H1 (cell line): ENCODE measurements at regions not wholly inside any gene's neighbourhood (a gene's known extent, or its start where the extent isn't known, plus 50 kb on each side); places are given as distances from the start of the nearest gene placed in this dataset.

Source experiments
- CTCF ChIA-PET: fragments of 300-600 bp; sonication (Branson Sonifier 250); formaldehyde crosslinking; loops from one replicate; lab custom pipeline; 2021; ENCODE audit not compliant: partially characterized antibody; lab: Charles Lee
- POLR2A ChIA-PET: fragments of 300-600 bp; sonication (Branson Sonifier 250); formaldehyde crosslinking; loops from one replicate; lab custom pipeline; 2021; ENCODE audit warnings: inconsistent platforms; ENCODE audit not compliant: partially characterized antibody; lab: Charles Lee
- DNase-seq, 2 experiments: peaks; one replicate each; pipeline versions ENCODE4 v3.0.0 to v3.0.0-alpha.2; 2010 to 2022; ENCODE audit warnings: low spot score in 2 of 2, low read depth in 1 of 2, mixed read lengths in 1 of 2
- FAIRE-seq: peaks from 2 replicates; lab custom pipeline; 2011; peaks lifted over from hg19 to GRCh38; lab: Jason Lieb, UNC
- H2AFZ ChIP-seq: 2 replicates; pipeline ENCODE4 v1.8.1; 2012; ENCODE audit warnings: low read length, inconsistent platforms
- H2AK5ac ChIP-seq: 2 replicates; pipeline ENCODE4 v1.6.1; 2013; ENCODE audit warnings: low read depth, low read length
- H2BK120ac ChIP-seq: replicated peaks from 2 replicates; pipeline ENCODE3; 2013; ENCODE audit warnings: low read depth, low read length, inconsistent platforms
- H2BK12ac ChIP-seq: 2 replicates; pipeline ENCODE4 v1.6.1; 2013; ENCODE audit warnings: low read depth, low read length
- H2BK15ac ChIP-seq: 2 replicates; pipeline ENCODE4 v1.6.1; 2013; ENCODE audit warnings: low read length
- H2BK20ac ChIP-seq: 2 replicates; pipeline ENCODE4 v1.6.1; 2013; ENCODE audit warnings: low read length
- H2BK5ac ChIP-seq: 2 replicates; pipeline ENCODE4 v1.6.1; 2013; ENCODE audit warnings: low read depth, low read length
- H3K14ac ChIP-seq: 2 replicates; pipeline ENCODE4 v1.6.1; 2013; ENCODE audit warnings: inconsistent platforms; ENCODE audit not compliant: insufficient read length
- H3K18ac ChIP-seq: 2 replicates; pipeline ENCODE4 v1.6.1; 2013; ENCODE audit warnings: low read length; ENCODE audit errors: extremely low read depth
- H3K23ac ChIP-seq: 2 replicates; pipeline ENCODE4 v1.6.1; 2013; ENCODE audit warnings: inconsistent platforms; ENCODE audit not compliant: insufficient read length
- H3K23me2 ChIP-seq: 2 replicates; pipeline ENCODE4 v1.6.1; 2013; ENCODE audit warnings: low read depth, low read length
- H3K27ac ChIP-seq: 2 replicates; pipeline ENCODE4 v1.6.1; 2011; ENCODE audit warnings: low read depth, low read length, inconsistent platforms
- H3K27me3 ChIP-seq, 4 experiments: replicated peaks in 1 of 4; 1 replicate in 1 of 4; 2 replicates in 3 of 4; pipeline versions ENCODE4 v1.6.1 to v1.8.1; 2011 to 2013; ENCODE audit warnings: low read length in 3 of 4, mild to moderate bottlenecking in 3 of 4, inconsistent platforms in 2 of 4, mixed read lengths in 2 of 4, moderate library complexity in 1 of 4; ENCODE audit not compliant: control insufficient read depth in 3 of 4, insufficient read depth in 3 of 4; ENCODE audit errors: extremely low read depth in 1 of 4
- H3K36me3 ChIP-seq, 4 experiments: 2 replicates each; pipeline versions ENCODE4 v1.6.1 to v1.8.1; 2011 to 2013; ENCODE audit warnings: mild to moderate bottlenecking in 4 of 4, low read length in 3 of 4, moderate library complexity in 2 of 4, control low read depth in 1 of 4, inconsistent platforms in 1 of 4; ENCODE audit not compliant: insufficient read depth in 4 of 4, control insufficient read depth in 2 of 4
- H3K4ac ChIP-seq: replicated peaks from 2 replicates; pipeline ENCODE3; 2013; ENCODE audit warnings: low read length, low read depth, mixed read lengths, inconsistent platforms; ENCODE audit not compliant: insufficient read length
- H3K4me1 ChIP-seq, 4 experiments: replicated peaks in 1 of 4; 1 replicate in 1 of 4; 2 replicates in 3 of 4; pipeline versions ENCODE4 v1.6.1 to v1.8.1; 2011 to 2013; ENCODE audit warnings: low read length in 3 of 4, inconsistent platforms in 2 of 4, mixed read lengths in 1 of 4; ENCODE audit not compliant: insufficient read depth in 4 of 4, control insufficient read depth in 3 of 4
- H3K4me2 ChIP-seq, 2 experiments: 2 replicates each; pipeline versions ENCODE4 v1.6.1 to v1.8.1; 2011 to 2013; ENCODE audit warnings: low read depth in 2 of 2, low read length in 2 of 2, control low read depth in 1 of 2, inconsistent platforms in 1 of 2, mild to moderate bottlenecking in 1 of 2; ENCODE audit not compliant: insufficient read depth in 1 of 2
- H3K4me3 ChIP-seq, 4 experiments: fragments of 200-600, 300-600 bp in 1 of 4; sonication (generic), shearing (Covaris generic), sonication (Bioruptor Twin) in 1 of 4; 2 replicates each; pipeline versions ENCODE4 v1.5.1 to v1.8.1; 2011 to 2016; ENCODE audit warnings: low read length in 4 of 4, low read depth in 3 of 4, control low read depth in 2 of 4, inconsistent platforms in 2 of 4, mild to moderate bottlenecking in 2 of 4, mixed read lengths in 1 of 4, moderate library complexity in 1 of 4; ENCODE audit not compliant: insufficient read depth in 2 of 4; ENCODE audit errors: extremely low read depth in 1 of 4
- H3K56ac ChIP-seq: replicated peaks from 2 replicates; pipeline ENCODE3; 2013; ENCODE audit warnings: low read depth, mild to moderate bottlenecking, mixed read lengths, low read length, inconsistent platforms; ENCODE audit not compliant: insufficient read length
- H3K79me1 ChIP-seq: 2 replicates; pipeline ENCODE4 v1.6.1; 2013; ENCODE audit warnings: low read depth, low read length, control low read depth
- H3K79me2 ChIP-seq, 2 experiments: 2 replicates each; pipeline versions ENCODE4 v1.6.1 to v1.8.1; 2012 to 2013; ENCODE audit warnings: low read length in 2 of 2, mild to moderate bottlenecking in 2 of 2, inconsistent platforms in 1 of 2; ENCODE audit not compliant: insufficient read depth in 2 of 2, control insufficient read depth in 1 of 2
- H3K9ac ChIP-seq, 4 experiments: replicated peaks in 1 of 4; 1 replicate in 1 of 4; 2 replicates in 3 of 4; pipeline versions ENCODE4 v1.6.1 to v1.8.1; 2011 to 2013; ENCODE audit warnings: low read depth in 3 of 4, low read length in 3 of 4, control low read depth in 2 of 4, mild to moderate bottlenecking in 2 of 4, moderate library complexity in 2 of 4, inconsistent platforms in 1 of 4; ENCODE audit errors: extremely low read depth in 1 of 4
- H3K9me3 ChIP-seq, 2 experiments: 2 replicates each; pipeline versions ENCODE4 v1.6.1 to v1.8.1; 2012 to 2013; ENCODE audit warnings: mild to moderate bottlenecking in 2 of 2, moderate library complexity in 2 of 2, control low read depth in 1 of 2, inconsistent platforms in 1 of 2, low read depth in 1 of 2, low read length in 1 of 2, mixed read lengths in 1 of 2; ENCODE audit not compliant: insufficient read depth in 2 of 2
- H4K20me1 ChIP-seq, 2 experiments: replicated peaks in 1 of 2; 2 replicates each; pipeline versions ENCODE3 to v1.8.1; 2011 to 2013; ENCODE audit warnings: inconsistent platforms in 2 of 2, low read length in 2 of 2, mild to moderate bottlenecking in 1 of 2; ENCODE audit not compliant: insufficient read depth in 2 of 2, control insufficient read depth in 1 of 2
- H4K5ac ChIP-seq: 2 replicates; pipeline ENCODE4 v1.6.1; 2013; ENCODE audit warnings: low read length, low read depth, mixed read lengths, inconsistent platforms; ENCODE audit not compliant: insufficient read length
- H4K8ac ChIP-seq: 2 replicates; pipeline ENCODE4 v1.8.0; 2013; ENCODE audit warnings: mild to moderate bottlenecking, moderate library complexity, low read length, inconsistent platforms; ENCODE audit not compliant: insufficient read depth; ENCODE audit errors: extremely low read depth
- H4K91ac ChIP-seq: replicated peaks from 2 replicates; pipeline ENCODE3; 2013; ENCODE audit warnings: low read length, mixed read lengths, inconsistent platforms; ENCODE audit not compliant: insufficient read length
- ASH2L ChIP-seq: fragments of 200-600, 300-600 bp; sonication (generic); IDR thresholded peaks from one replicate; pipeline ENCODE4 v1.7.1; 2017; ENCODE audit warnings: low read length
- ATF3 ChIP-seq: IDR thresholded peaks from 2 replicates; pipeline ENCODE4 v1.6.1; 2011; ENCODE audit warnings: low read depth, mild to moderate bottlenecking, low read length; ENCODE audit not compliant: insufficient read depth
- E2F6 ChIP-seq: IDR thresholded peaks from 2 replicates; pipeline ENCODE4 v1.6.1; 2012; ENCODE audit warnings: inconsistent platforms
- EP300 ChIP-seq, 2 experiments: IDR thresholded peaks; 1 replicate in 1 of 2; 2 replicates in 1 of 2; pipeline ENCODE4 v1.6.1; 2011 to 2012; ENCODE audit warnings: low read depth in 2 of 2, low read length in 2 of 2, mild to moderate bottlenecking in 2 of 2, borderline replicate concordance in 1 of 2, inconsistent platforms in 1 of 2, moderate library complexity in 1 of 2
- HDAC6 ChIP-seq: IDR thresholded peaks from one replicate; pipeline ENCODE4 v1.7.1; 2012; ENCODE audit warnings: low read depth, mild to moderate bottlenecking, inconsistent platforms, low read length, moderate library complexity
- JUN ChIP-seq: IDR thresholded peaks from 2 replicates; pipeline ENCODE4 v1.6.1; 2011; ENCODE audit warnings: low read depth, mild to moderate bottlenecking, improper control_type of control experiment, low read length
- KDM1A ChIP-seq: fragments of 200-600, 300-600 bp; sonication (generic); IDR thresholded peaks from 2 replicates; pipeline ENCODE4 v1.7.1; 2016; ENCODE audit warnings: mild to moderate bottlenecking, low read length, borderline replicate concordance
- RFX5 ChIP-seq: IDR thresholded peaks from 2 replicates; pipeline ENCODE4 v1.6.1; 2011; ENCODE audit warnings: low read depth, low read length, improper control_type of control experiment, borderline replicate concordance
- RXRA ChIP-seq: IDR thresholded peaks from 2 replicates; pipeline ENCODE4 v1.6.1; 2011; ENCODE audit warnings: low read depth, mild to moderate bottlenecking, low read length, moderate library complexity; ENCODE audit not compliant: insufficient read depth
- SIN3A ChIP-seq, 2 experiments: IDR thresholded peaks in 1 of 2; conservative IDR thresholded peaks in 1 of 2; 2 replicates each; pipeline ENCODE4 v1.6.1; 2011 to 2012; ENCODE audit warnings: low read length in 2 of 2, improper control_type of control experiment in 1 of 2, low read depth in 1 of 2, mild to moderate bottlenecking in 1 of 2
- SIRT6 ChIP-seq: IDR thresholded peaks from one replicate; pipeline ENCODE4 v1.7.1; 2012; ENCODE audit warnings: low read length, inconsistent platforms
- SUZ12 ChIP-seq: fragments of 200-600 bp; sonication (generic); IDR thresholded peaks from 2 replicates; pipeline ENCODE4 v1.6.1; 2012; ENCODE audit warnings: mild to moderate bottlenecking, inconsistent platforms, low read length, moderate library complexity, mixed read lengths
- TAF1 ChIP-seq: IDR thresholded peaks from 2 replicates; pipeline ENCODE4 v1.6.1; 2011; ENCODE audit warnings: mild to moderate bottlenecking, low read depth, low read length
- YY1 ChIP-seq: IDR thresholded peaks from 2 replicates; pipeline ENCODE4 v1.6.1; 2011; ENCODE audit warnings: low read depth, mild to moderate bottlenecking, low read length
- WGBS, 2 experiments: shearing (Covaris generic) in 1 of 2; methylation state at CpG; one replicate each; pipeline versions ENCODE4 v1.1.6 to v1.1.7; 2013 to 2015; ENCODE audit warnings: low lambda C conversion rate in 2 of 2, mixed read lengths in 2 of 2, inconsistent platforms in 1 of 2, low coverage in 1 of 2, missing lambda C conversion rate in 1 of 2; ENCODE audit not compliant: insufficient replicate concordance in 2 of 2, insufficient coverage in 1 of 2, insufficient read length in 1 of 2; ENCODE audit errors: extremely low coverage in 1 of 2, missing lambda C conversion rate in 1 of 2; 5-methylcytosine and 5-hydroxymethylcytosine counted together

GRCh38 chr17:72295916-72296315 is 175.1 kb downstream of the SOX9 start:
- no peak for FAIRE-seq
- H3K79me1 ChIP-seq = no peaks in the 10 kb centered on the region
- TF ChIP-seq JUN (no peak), RXRA (no peak), SUZ12 (no peak), TAF1 (no peak), SIN3A (conservative IDR thresholded peaks at IDR 0.05 in 1 of 2, IDR thresholded peaks at IDR 0.05 in 1 of 2; ENCODE audit: low read depth in 1 of 2, low read length in 2 of 2) (no peak), ATF3 (no peak), SIRT6 (no peak), EP300 (IDR thresholded peaks at IDR 0.05; ENCODE audit: borderline replicate concordance in 1 of 2, low read depth in 2 of 2, low read length in 2 of 2) (no peak), YY1 (no peak), RFX5 (no peak), E2F6 (no peak), ASH2L (no peak), HDAC6 (no peak), KDM1A (no peak)

More at GRCh38 chr17:72295916-72296315, 175.1 kb downstream of the SOX9 start:
- Histone ChIP-seq H3K4me2 (no peak overlapping the region), H4K5ac (no peak overlapping the region), H3K9ac (no peak overlapping the region), H2AK5ac (no peak overlapping the region), H2BK20ac (no peak overlapping the region), H3K27me3 (peaks cover 0 to 1% (median 0%) of the 10 kb centered on the region in 4 experiments; a peak in 3 of 7 replicates), H2BK5ac (no peak overlapping the region), H3K23me2 (no peaks in the 10 kb centered on the region), H3K9me3 (no peaks in the 10 kb centered on the region), H4K8ac (no peak overlapping the region), H2BK12ac (no peak overlapping the region), H3K79me2 (no peaks in the 10 kb centered on the region), H3K56ac (no peak overlapping the region), H3K36me3 (no peaks in the 10 kb centered on the region), H3K23ac (no peak overlapping the region), H3K18ac (no peak overlapping the region), H2BK15ac (no peak overlapping the region), H2AFZ (0 out of 2 replicates have a peak overlapping the region, but pooled peaks have one; percentile 37), H4K20me1 (no peaks in the 10 kb centered on the region), H3K4me3 (no peak overlapping the region), H2BK120ac (no peak overlapping the region), H3K4ac (no peak overlapping the region), H3K4me1 (no peaks in the 10 kb centered on the region), H3K27ac (no peak overlapping the region), H3K14ac (no peak overlapping the region), H4K91ac (no peak overlapping the region)
- WGBS, 2 experiments = 82% methylated on average over 4 of the region's 4 CpGs; no CpG with 5 or more reads in 1 of the 2 experiments
- CTCF ChIA-PET = interaction anchor here (0.9 to 1.9 kb wide), 2 partner anchors 193 to 244 kb away, joined by 3 to 4 read pairs; no protein-coding TSS in a partner anchor
- POLR2A ChIA-PET = no interaction called here
- no peak for DNase-seq
